Motor neuron (in vitro differentiated cells): ENCODE measurements at regions not wholly inside any gene's neighbourhood (a gene's known extent, or its start where the extent isn't known, plus 50 kb on each side); places are given as distances from the start of the nearest gene placed in this dataset.
A peak's percentile ranks its signal among the peaks of the same experiment; 100 is the strongest.
"Not testable (repeated sequence)": the region's sequence is repeated elsewhere in the genome, so short reads cannot be mapped to it uniquely, and the experiment has no call there.

Source experiments
- ATAC-seq, 8 experiments: fragments of 200-7000 bp; cut with Tn5 transposase; replicated peaks in 6 of 8; 2 replicates each; pipeline ENCODE4 v1.8.0; 2021; ENCODE audit warnings: mild to moderate bottlenecking in 8 of 8, moderate library complexity in 8 of 8
- H3K27ac ChIP-seq, 2 donors: fragments of 250-450 bp; sonication (Bioruptor Pico); 2 replicates each; pipeline ENCODE4 v1.9.0; 2021; ENCODE audit warnings: antibody characterized with exemption in 2 of 2, mild to moderate bottlenecking in 2 of 2, moderate library complexity in 1 of 2
- H3K4me1 ChIP-seq, 2 donors: fragments of 250-450 bp; sonication (Bioruptor Pico); replicated peaks in 1 of 2; 2 replicates each; pipeline ENCODE4 v1.6.1; 2021; ENCODE audit warnings: antibody characterized with exemption in 2 of 2, mild to moderate bottlenecking in 2 of 2, moderate library complexity in 1 of 2
- H3K4me3 ChIP-seq, 5 donors: fragments of 250-450 bp; sonication (Bioruptor Pico); 2 replicates each; pipeline ENCODE4 v1.9.0; 2021; ENCODE audit warnings: antibody characterized with exemption in 5 of 5, mild to moderate bottlenecking in 5 of 5, moderate library complexity in 4 of 5
- whole genome bisulfite sequencing, 10 experiments: fragments of 450-650 bp; shearing (Covaris generic); methylation state at CpG; one replicate each; pipeline ENCODE4 v1.0.0; 2022; 5-methylcytosine and 5-hydroxymethylcytosine counted together
- in situ Hi-C, 9 experiments: fragments of 400-800 bp; cut with MboI; loops; one replicate each; pipeline ENCODE4 v1.15.0; 2021; ENCODE audit warnings: low sequenced_read_pairs in 9 of 9, low pct_unique_long_range_greater_than_20kb in 2 of 9; ENCODE audit not compliant: unreplicated experiment in 9 of 9

- Histone ChIP-seq H3K4me1 (no peaks in the 10 kb centered on the region), H3K27ac (no peak overlapping the region), H3K4me3 (no peak overlapping the region)
- ATAC-seq = no peak
- WGBS, 10 experiments = 43 to 100% (median 86%) methylated on average over 1 to 3 of the region's 4 CpGs; no CpG with 5 or more reads in 6 of the 10 experiments
- in situ Hi-C loops = no loop called here
Measured at GRCh38 chrX:40373025-40373424, 207.7 kb upstream of the ATP6AP2 start.

- no peak overlapping the region for H3K27ac ChIP-seq
- no peaks in the 10 kb centered on the region for H3K4me1 ChIP-seq
- in situ Hi-C loops = no loop called here
- no peak overlapping the region for H3K4me3 ChIP-seq
- ATAC-seq = no peak
- 17 to 100% (median 53%) methylated on average over 1 to 3 of the region's 6 CpGs; no CpG with 5 or more reads in 6 of the 10 experiments for WGBS, 10 experiments
Measured at GRCh38 chrX:40371376-40371775, 209.4 kb upstream of the ATP6AP2 start.

GRCh38 chrX:40368611-40369061 is 212.1 kb upstream of the ATP6AP2 start:
- H3K4me1 ChIP-seq = no peaks in the 10 kb centered on the region
- no peak overlapping the region for H3K4me3 ChIP-seq
- peak in 7 of 8 experiments; percentile 36 to 85 (median 54) for ATAC-seq
- WGBS, 10 experiments = 0 to 100% (median 92%) methylated on average over 1 to 2 of the region's 6 CpGs; no CpG with 5 or more reads in 4 of the 10 experiments
- no peak overlapping the region for H3K27ac ChIP-seq
- in situ Hi-C loops = no loop called here

GRCh38 chrX:40366661-40367060 is 214.1 kb upstream of the ATP6AP2 start:
- Histone ChIP-seq H3K4me1 (no peaks in the 10 kb centered on the region), H3K4me3 (no peak overlapping the region), H3K27ac (no peak overlapping the region)
- ATAC-seq = no peak
- in situ Hi-C loops = no loop called here
- 0 to 76% (median 40%) methylated on average over 1 to 2 of the region's 3 CpGs; no CpG with 5 or more reads in 7 of the 10 experiments for WGBS, 10 experiments

GRCh38 chrX:40362291-40362690 is 218.5 kb upstream of the ATP6AP2 start:
- H3K27ac ChIP-seq, ATAC-seq, in situ Hi-C loops, H3K4me3 ChIP-seq, H3K4me1 ChIP-seq: not testable (repeated sequence)
- WGBS, 10 experiments = 76 to 80% methylated on average over 8 of the region's 14 CpGs; no CpG with 5 or more reads in 8 of the 10 experiments

GRCh38 chrX:40360557-40360956 is 220.2 kb upstream of the ATP6AP2 start:
- WGBS, 10 experiments = 80 to 82% methylated on average over 1 to 22 of the region's 24 CpGs; no CpG with 5 or more reads in 8 of the 10 experiments
- Histone ChIP-seq H3K4me1 (no peaks in the 10 kb centered on the region), H3K4me3 (no peak overlapping the region), H3K27ac (no peak overlapping the region)
- no peak for ATAC-seq
- in situ Hi-C loops = no loop called here

GRCh38 chrX:40359593-40359992 is 221.2 kb upstream of the ATP6AP2 start:
- Histone ChIP-seq H3K4me1 (no peaks in the 10 kb centered on the region), H3K4me3 (no peak overlapping the region), H3K27ac (no peak overlapping the region)
- 100% methylated on average over 1 of the region's 17 CpGs; no CpG with 5 or more reads in 9 of the 10 experiments for WGBS, 10 experiments
- in situ Hi-C loops = no loop called here
- ATAC-seq = no peak

GRCh38 chrX:40358994-40359393 is 221.8 kb upstream of the ATP6AP2 start:
- WGBS, 10 experiments = 81% methylated on average over 4 of the region's 15 CpGs; no CpG with 5 or more reads in 9 of the 10 experiments
- in situ Hi-C loops = no loop called here
- H3K4me1 ChIP-seq = no peaks in the 10 kb centered on the region
- ATAC-seq = no peak
- H3K4me3 ChIP-seq = no peak overlapping the region
- no peak overlapping the region for H3K27ac ChIP-seq

- H3K27ac ChIP-seq = no peak overlapping the region
- 0% methylated on average over 1 of the region's 2 CpGs; no CpG with 5 or more reads in 8 of the 10 experiments for WGBS, 10 experiments
- H3K4me1 ChIP-seq = no peaks in the 10 kb centered on the region
- H3K4me3 ChIP-seq = no peak overlapping the region
- in situ Hi-C loops = no loop called here
- no peak for ATAC-seq
Measured at GRCh38 chrX:40349251-40349650, 231.5 kb upstream of the ATP6AP2 start.

- H3K4me1 ChIP-seq = no peaks in the 10 kb centered on the region
- 0 to 100% (median 26%) methylated on average over 1 of the region's 1 CpG; no CpG with 5 or more reads in 4 of the 10 experiments for WGBS, 10 experiments
- H3K4me3 ChIP-seq = no peak overlapping the region
- ATAC-seq = no peak
- in situ Hi-C loops = no loop called here
- H3K27ac ChIP-seq = no peak overlapping the region
Measured at GRCh38 chrX:40346379-40346778, 234.4 kb upstream of the ATP6AP2 start.

- WGBS, 10 experiments = 40% methylated on average over 1 of the region's 12 CpGs; no CpG with 5 or more reads in 9 of the 10 experiments
- no peaks in the 10 kb centered on the region for H3K4me1 ChIP-seq
- no peak overlapping the region for H3K4me3 ChIP-seq
- no peak overlapping the region for H3K27ac ChIP-seq
- ATAC-seq = peak in 2 of 8 experiments; percentile 43 to 62
- in situ Hi-C loops = no loop called here
Measured at GRCh38 chrX:40343319-40343718, 237.5 kb upstream of the ATP6AP2 start.

GRCh38 chrX:40340116-40340515 is 240.7 kb upstream of the ATP6AP2 start:
- H3K4me3 ChIP-seq = no peak overlapping the region
- in situ Hi-C loops = no loop called here
- H3K27ac ChIP-seq = no peak overlapping the region
- ATAC-seq = no peak
- WGBS, 10 experiments = 14% methylated on average over 1 of the region's 1 CpG; no CpG with 5 or more reads in 9 of the 10 experiments
- H3K4me1 ChIP-seq = no peaks in the 10 kb centered on the region

GRCh38 chrX:40333344-40333743 is 235.6 kb upstream of the BCOR start:
- no peak overlapping the region for H3K4me3 ChIP-seq
- no peak for ATAC-seq
- in situ Hi-C loops = no loop called here
- no peak overlapping the region for H3K27ac ChIP-seq
- H3K4me1 ChIP-seq = no peaks in the 10 kb centered on the region
- WGBS, 10 experiments = 0 to 80% (median 39%) methylated on average over 1 to 3 of the region's 3 CpGs; no CpG with 5 or more reads in 4 of the 10 experiments

GRCh38 chrX:40331762-40332161 is 234.0 kb upstream of the BCOR start:
- ATAC-seq = no peak
- Histone ChIP-seq H3K27ac (no peak overlapping the region), H3K4me3 (no peak overlapping the region), H3K4me1 (no peaks in the 10 kb centered on the region)
- 36 to 83% (median 79%) methylated on average over 1 to 4 of the region's 5 CpGs; no CpG with 5 or more reads in 7 of the 10 experiments for WGBS, 10 experiments
- in situ Hi-C loops = no loop called here
